Gastroesophageal sphincter (tissue), 4 donors: ENCODE measurements at regions not wholly inside any gene's neighbourhood (a gene's known extent, or its start where the extent isn't known, plus 50 kb on each side); places are given as distances from the start of the nearest gene placed in this dataset.

ENCODE experiments used
- ATAC-seq: fragments of 150-250 bp; one replicate; pipeline ENCODE4 v1.9.1; 2016; ENCODE audit warnings: mild to moderate bottlenecking, moderate library complexity
- H3K27ac ChIP-seq, 4 donors: fragments of 200-600 bp; sonication (generic) in 3 of 4; 1 replicate in 3 of 4; 2 replicates in 1 of 4; pipeline ENCODE4 v1.5.1; 2016 to 2019
- H3K27me3 ChIP-seq: fragments of 200-600 bp; sonication (generic); one replicate; pipeline ENCODE4 v1.5.1; 2019
- H3K36me3 ChIP-seq, 2 donors: fragments of 200-600 bp; sonication (generic); one replicate each; pipeline ENCODE4 v1.5.1; 2019; ENCODE audit warnings: control low read depth in 1 of 2
- H3K4me1 ChIP-seq, 3 donors: fragments of 200-600 bp; sonication (generic); 1 replicate in 2 of 3; 2 replicates in 1 of 3; pipeline ENCODE4 v1.5.1; 2016 to 2019; ENCODE audit warnings: control low read depth in 2 of 3
- H3K4me3 ChIP-seq, 2 donors: fragments of 200-600 bp; sonication (generic); one replicate each; pipeline ENCODE4 v1.5.1; 2019; ENCODE audit warnings: mild to moderate bottlenecking in 1 of 2, moderate library complexity in 1 of 2
- H3K9me3 ChIP-seq, 3 donors: fragments of 200-600 bp; sonication (generic); one replicate each; pipeline ENCODE4 v1.5.1; 2017 to 2019; ENCODE audit warnings: control low read depth in 2 of 3
- CTCF ChIP-seq, 4 experiments: fragments of 200-600 bp in 2 of 4; fragments of 450-650 bp in 2 of 4; sonication (generic) in 1 of 4; IDR thresholded peaks; one replicate each; pipeline ENCODE4 v1.5.1; 2017 to 2019; ENCODE audit warnings: antibody characterized with exemption in 4 of 4, mild to moderate bottlenecking in 2 of 4, moderate library complexity in 2 of 4
- EP300 ChIP-seq: sonication (generic); formaldehyde crosslinking; IDR thresholded peaks from one replicate; pipeline ENCODE4 v1.6.1; 2017; ENCODE audit warnings: antibody characterized with exemption, mild to moderate bottlenecking
- POLR2A ChIP-seq, 2 donors: fragments of 450-650 bp; IDR thresholded peaks; one replicate each; pipeline ENCODE4 v1.6.1; 2017; ENCODE audit warnings: antibody characterized with exemption in 2 of 2, mild to moderate bottlenecking in 2 of 2, moderate library complexity in 1 of 2
- POLR2AphosphoS5 ChIP-seq: sonication (generic); formaldehyde crosslinking; IDR thresholded peaks from one replicate; pipeline ENCODE4 v1.6.1; 2017; ENCODE audit warnings: antibody characterized with exemption
- WGBS, 2 donors: methylation state at CpG; one replicate each; pipeline ENCODE4 v1.1.5; 2018; ENCODE audit warnings: low coverage in 1 of 2; 5-methylcytosine and 5-hydroxymethylcytosine counted together

GRCh38 chr12:18811273-18811672 is 73.4 kb downstream of the CAPZA3 start:
- no peak overlapping the region for H3K27ac ChIP-seq
- H3K9me3 ChIP-seq, result no peaks in the 10 kb centered on the region
- WGBS, 2 donors, result 53 to 80% methylated on average over 1 to 3 of the region's 3 CpGs
- H3K4me1 ChIP-seq, result no peaks in the 10 kb centered on the region
- no peak for ATAC-seq
- H3K36me3 ChIP-seq, result no peaks in the 10 kb centered on the region
- TF ChIP-seq POLR2A (IDR thresholded peaks at IDR 0.05), result no peak
- H3K4me3 ChIP-seq, result no peak overlapping the region
- H3K27me3 ChIP-seq, result no peaks in the 10 kb centered on the region

GRCh38 chr12:18813753-18814152 is 75.8 kb downstream of the CAPZA3 start:
- no peaks in the 10 kb centered on the region for H3K4me1 ChIP-seq
- no peak for ATAC-seq
- TF ChIP-seq EP300 (no peak), POLR2AphosphoS5 (no peak), POLR2A (IDR thresholded peaks at IDR 0.05) (no peak)
- no peak overlapping the region for H3K27ac ChIP-seq
- H3K9me3 ChIP-seq, result no peaks in the 10 kb centered on the region
- no peaks in the 10 kb centered on the region for H3K36me3 ChIP-seq
- H3K4me3 ChIP-seq, result no peak overlapping the region
- WGBS, 2 donors, result 88% methylated on average over 2 of the region's 2 CpGs; no CpG with 5 or more reads in 1 of the 2 donors
- no peaks in the 10 kb centered on the region for H3K27me3 ChIP-seq

- ATAC-seq, result no peak
- H3K4me3 ChIP-seq, result no peak overlapping the region
- WGBS, 2 donors, result 86 to 95% methylated on average over 3 to 6 of the region's 6 CpGs
- H3K4me1 ChIP-seq, result no peaks in the 10 kb centered on the region
- no peaks in the 10 kb centered on the region for H3K36me3 ChIP-seq
- H3K9me3 ChIP-seq, result no peaks in the 10 kb centered on the region
- H3K27me3 ChIP-seq, result no peaks in the 10 kb centered on the region
- TF ChIP-seq EP300 (no peak), CTCF (IDR thresholded peaks at IDR 0.05) (no peak), POLR2A (IDR thresholded peaks at IDR 0.05) (no peak), POLR2AphosphoS5 (no peak)
- no peak overlapping the region for H3K27ac ChIP-seq
Observed at GRCh38 chr12:18818579-18819268, 80.8 kb downstream of the CAPZA3 start.

- H3K27me3 ChIP-seq, result no peaks in the 10 kb centered on the region
- H3K4me3 ChIP-seq, result no peak overlapping the region
- TF ChIP-seq CTCF (IDR thresholded peaks at IDR 0.05) (no peak), POLR2A (IDR thresholded peaks at IDR 0.05) (no peak), EP300 (no peak), POLR2AphosphoS5 (no peak)
- WGBS, 2 donors, result 73 to 77% methylated on average over 2 to 7 of the region's 7 CpGs
- H3K9me3 ChIP-seq, result no peaks in the 10 kb centered on the region
- no peaks in the 10 kb centered on the region for H3K4me1 ChIP-seq
- no peak overlapping the region for H3K27ac ChIP-seq
- no peak for ATAC-seq
- H3K36me3 ChIP-seq, result no peaks in the 10 kb centered on the region
Observed at GRCh38 chr12:18819484-18819883, 81.6 kb downstream of the CAPZA3 start.

GRCh38 chr12:18823461-18823860 is 85.5 kb downstream of the CAPZA3 start:
- ATAC-seq, result no peak
- Histone ChIP-seq H3K36me3 (no peaks in the 10 kb centered on the region), H3K4me3 (no peak overlapping the region), H3K27me3 (no peaks in the 10 kb centered on the region), H3K4me1 (no peaks in the 10 kb centered on the region), H3K9me3 (peaks cover 0 to 4% (median 0%) of the 10 kb centered on the region in 3 donors), H3K27ac (no peak overlapping the region)
- no peak for TF ChIP-seq CTCF (IDR thresholded peaks at IDR 0.05)
- TF ChIP-seq POLR2A (IDR thresholded peaks at IDR 0.05), result no peak
- TF ChIP-seq EP300, result no peak
- TF ChIP-seq POLR2AphosphoS5, result no peak
- WGBS, 2 donors, result 100% methylated on average over 1 of the region's 1 CpG

GRCh38 chr12:18824287-18824686 is 86.4 kb downstream of the CAPZA3 start:
- Histone ChIP-seq H3K27ac (no peak overlapping the region), H3K27me3 (no peaks in the 10 kb centered on the region), H3K36me3 (no peaks in the 10 kb centered on the region), H3K4me3 (no peak overlapping the region), H3K4me1 (no peaks in the 10 kb centered on the region), H3K9me3 (peaks cover 0 to 12% (median 0%) of the 10 kb centered on the region in 3 donors)
- WGBS, 2 donors, result 63 to 85% methylated on average over 9 to 10 of the region's 11 CpGs
- ATAC-seq, result no peak
- TF ChIP-seq POLR2AphosphoS5 (no peak), EP300 (no peak), CTCF (IDR thresholded peaks at IDR 0.05) (no peak), POLR2A (IDR thresholded peaks at IDR 0.05) (no peak)
